Transverse colon (tissue), 3 donors: ENCODE measurements at regions not wholly inside any gene's neighbourhood (a gene's known extent, or its start where the extent isn't known, plus 50 kb on each side); places are given as distances from the start of the nearest gene placed in this dataset.

Experiments used
- CTCF ChIP-seq, 5 experiments: fragments of 200-600 bp in 3 of 5; fragments of 450-650 bp in 2 of 5; sonication (generic) in 3 of 5; IDR thresholded peaks; 1 replicate in 2 of 5; 2 replicates in 3 of 5; pipeline ENCODE4 v1.5.1; 2016 to 2017; ENCODE audit warnings: antibody characterized with exemption in 5 of 5, inconsistent platforms in 3 of 5, mild to moderate bottlenecking in 2 of 5, moderate library complexity in 1 of 5
- EP300 ChIP-seq: sonication (generic); formaldehyde crosslinking; IDR thresholded peaks from one replicate; pipeline ENCODE4 v1.6.1; 2017; ENCODE audit warnings: antibody characterized with exemption, low read depth

- TF ChIP-seq EP300, result no peak
- no peak for TF ChIP-seq CTCF (IDR thresholded peaks at IDR 0.05)
Measured at GRCh38 chr15:47897525-47897924, 180.2 kb downstream of the SEMA6D start.
